ENCODE measurements at regions not wholly inside any gene's neighbourhood (a gene's known extent, or its start where the extent isn't known, plus 50 kb on each side); places are given as distances from the start of the nearest gene placed in this dataset.

GRCh38 chrX:37955273-37955672 is 51.1 kb upstream of the SYTL5 start:
- TF ChIP-seq CTCF (IDR thresholded peaks at IDR 0.05; ENCODE audit: insufficient read depth, low read length, poor library complexity, severe bottlenecking) (no peak), EZH2phosphoT487 (conservative IDR thresholded peaks at IDR 0.05; ENCODE audit: low read length) (no peak)

Data from SU-DHL-6 (cell line).